ENCODE measurements at regions not wholly inside any gene's neighbourhood (a gene's known extent, or its start where the extent isn't known, plus 50 kb on each side); places are given as distances from the start of the nearest gene placed in this dataset.
"Not testable (repeated sequence)": the region's sequence is repeated elsewhere in the genome, so short reads cannot be mapped to it uniquely, and the experiment has no call there.

GRCh38 chrX:7606039-7606652 lies 236.8 kb upstream of the VCX start:
- DNase-seq (no peak), ATAC-seq (no peak)
- Mint-ChIP-seq H3K4me3 (no peak overlapping the region), H3K36me3 (ENCODE audit: insufficient read depth) (no peaks in the 10 kb centered on the region), H3K27me3 (ENCODE audit: low read depth) (no peaks in the 10 kb centered on the region), H3K9me3 (peaks cover 3% of the 10 kb centered on the region), H3K4me1 (ENCODE audit: low read depth) (no peaks in the 10 kb centered on the region)

- H3K4me3 Mint-ChIP-seq: no peak overlapping the region
- H3K27me3 Mint-ChIP-seq (ENCODE audit: low read depth): no peaks in the 10 kb centered on the region
- H3K4me1 Mint-ChIP-seq (ENCODE audit: low read depth): no peaks in the 10 kb centered on the region
- H3K9me3 Mint-ChIP-seq: peaks cover 3% of the 10 kb centered on the region
- no peak for DNase-seq
- no peak for ATAC-seq
- H3K36me3 Mint-ChIP-seq (ENCODE audit: insufficient read depth): no peaks in the 10 kb centered on the region
Observed at GRCh38 chrX:7603387-7603786, 239.6 kb upstream of the VCX start.

GRCh38 chrX:7596822-7597221 lies 246.1 kb upstream of the VCX start:
- ATAC-seq (no peak), DNase-seq (no peak)
- Mint-ChIP-seq H3K4me1 (ENCODE audit: low read depth) (no peaks in the 10 kb centered on the region), H3K4me3 (no peak overlapping the region), H3K27me3 (ENCODE audit: low read depth) (no peaks in the 10 kb centered on the region), H3K36me3 (ENCODE audit: insufficient read depth) (no peaks in the 10 kb centered on the region), H3K9me3 (peaks cover 3% of the 10 kb centered on the region)

GRCh38 chrX:7593370-7593769 lies 249.6 kb upstream of the VCX start:
- ATAC-seq; H3K4me3 Mint-ChIP-seq; H3K27me3 Mint-ChIP-seq (ENCODE audit: low read depth); DNase-seq; H3K9me3 Mint-ChIP-seq; H3K36me3 Mint-ChIP-seq (ENCODE audit: insufficient read depth); H3K4me1 Mint-ChIP-seq (ENCODE audit: low read depth): not testable (repeated sequence)

- no peaks in the 10 kb centered on the region for H3K27me3 Mint-ChIP-seq (ENCODE audit: low read depth)
- no peak for ATAC-seq
- no peak for DNase-seq
- H3K4me1 Mint-ChIP-seq (ENCODE audit: low read depth): no peaks in the 10 kb centered on the region
- H3K9me3 Mint-ChIP-seq: no peaks in the 10 kb centered on the region
- no peak overlapping the region for H3K4me3 Mint-ChIP-seq
- H3K36me3 Mint-ChIP-seq (ENCODE audit: insufficient read depth): no peaks in the 10 kb centered on the region
Observed at GRCh38 chrX:7586126-7586525, 256.8 kb upstream of the VCX start.

- H3K4me1 Mint-ChIP-seq (ENCODE audit: low read depth): no peaks in the 10 kb centered on the region
- no peak for DNase-seq
- H3K36me3 Mint-ChIP-seq (ENCODE audit: insufficient read depth): no peaks in the 10 kb centered on the region
- H3K27me3 Mint-ChIP-seq (ENCODE audit: low read depth): no peaks in the 10 kb centered on the region
- no peaks in the 10 kb centered on the region for H3K9me3 Mint-ChIP-seq
- no peak for ATAC-seq
- no peak overlapping the region for H3K4me3 Mint-ChIP-seq
Observed at GRCh38 chrX:7582191-7582590, 260.8 kb upstream of the VCX start.

- H3K36me3 Mint-ChIP-seq (ENCODE audit: insufficient read depth): no peaks in the 10 kb centered on the region
- no peaks in the 10 kb centered on the region for H3K4me1 Mint-ChIP-seq (ENCODE audit: low read depth)
- no peak for ATAC-seq
- no peak overlapping the region for H3K4me3 Mint-ChIP-seq
- H3K9me3 Mint-ChIP-seq: no peaks in the 10 kb centered on the region
- no peak for DNase-seq
- no peaks in the 10 kb centered on the region for H3K27me3 Mint-ChIP-seq (ENCODE audit: low read depth)
Observed at GRCh38 chrX:7580127-7580526, 262.8 kb upstream of the VCX start.

GRCh38 chrX:7574325-7574724 lies 268.6 kb upstream of the VCX start:
- Mint-ChIP-seq H3K4me1 (ENCODE audit: low read depth) (no peaks in the 10 kb centered on the region), H3K4me3 (no peak overlapping the region), H3K36me3 (ENCODE audit: insufficient read depth) (no peaks in the 10 kb centered on the region), H3K27me3 (ENCODE audit: low read depth) (no peaks in the 10 kb centered on the region), H3K9me3 (no peaks in the 10 kb centered on the region)
- ATAC-seq (no peak), DNase-seq (no peak)

- Mint-ChIP-seq H3K27me3 (ENCODE audit: low read depth) (no peaks in the 10 kb centered on the region), H3K4me3 (no peak overlapping the region), H3K4me1 (ENCODE audit: low read depth) (no peaks in the 10 kb centered on the region), H3K36me3 (ENCODE audit: insufficient read depth) (no peaks in the 10 kb centered on the region), H3K9me3 (no peaks in the 10 kb centered on the region)
- DNase-seq (no peak), ATAC-seq (no peak)
Observed at GRCh38 chrX:7570432-7571029, 272.4 kb upstream of the VCX start.

- no peak for DNase-seq
- Mint-ChIP-seq H3K4me3 (no peak overlapping the region), H3K4me1 (ENCODE audit: low read depth) (no peaks in the 10 kb centered on the region), H3K36me3 (ENCODE audit: insufficient read depth) (no peaks in the 10 kb centered on the region), H3K27me3 (ENCODE audit: low read depth) (no peaks in the 10 kb centered on the region), H3K9me3 (no peaks in the 10 kb centered on the region)
- no peak for ATAC-seq
Observed at GRCh38 chrX:7568597-7568996, 274.4 kb upstream of the VCX start.

GRCh38 chrX:7568130-7568529 lies 274.8 kb upstream of the VCX start:
- Mint-ChIP-seq H3K4me1 (ENCODE audit: low read depth) (no peaks in the 10 kb centered on the region), H3K36me3 (ENCODE audit: insufficient read depth) (no peaks in the 10 kb centered on the region), H3K4me3 (no peak overlapping the region), H3K9me3 (no peaks in the 10 kb centered on the region), H3K27me3 (ENCODE audit: low read depth) (no peaks in the 10 kb centered on the region)
- DNase-seq: no peak
- no peak for ATAC-seq

GRCh38 chrX:7552760-7553159 lies 290.2 kb upstream of the VCX start:
- H3K36me3 Mint-ChIP-seq (ENCODE audit: insufficient read depth): no peaks in the 10 kb centered on the region
- no peaks in the 10 kb centered on the region for H3K27me3 Mint-ChIP-seq (ENCODE audit: low read depth)
- peaks cover 5% of the 10 kb centered on the region for H3K9me3 Mint-ChIP-seq
- ATAC-seq (no peak), DNase-seq (no peak)
- H3K4me1 Mint-ChIP-seq (ENCODE audit: low read depth): no peaks in the 10 kb centered on the region
- no peak overlapping the region for H3K4me3 Mint-ChIP-seq

GRCh38 chrX:7546551-7547080 lies 296.4 kb upstream of the VCX start:
- Mint-ChIP-seq H3K27me3 (ENCODE audit: low read depth) (no peaks in the 10 kb centered on the region), H3K4me3 (no peak overlapping the region), H3K4me1 (ENCODE audit: low read depth) (no peaks in the 10 kb centered on the region), H3K36me3 (ENCODE audit: insufficient read depth) (no peaks in the 10 kb centered on the region), H3K9me3 (peaks cover 8% of the 10 kb centered on the region)
- DNase-seq (no peak), ATAC-seq (no peak)

GRCh38 chrX:7545564-7545963 lies 297.4 kb upstream of the VCX start:
- H3K36me3 Mint-ChIP-seq (ENCODE audit: insufficient read depth): no peaks in the 10 kb centered on the region
- no peaks in the 10 kb centered on the region for H3K27me3 Mint-ChIP-seq (ENCODE audit: low read depth)
- H3K4me3 Mint-ChIP-seq: no peak overlapping the region
- no peaks in the 10 kb centered on the region for H3K4me1 Mint-ChIP-seq (ENCODE audit: low read depth)
- ATAC-seq (no peak), DNase-seq (no peak)
- peaks cover 8% of the 10 kb centered on the region for H3K9me3 Mint-ChIP-seq

- Mint-ChIP-seq H3K4me3 (no peak overlapping the region), H3K4me1 (ENCODE audit: low read depth) (no peaks in the 10 kb centered on the region), H3K9me3 (peaks cover 8% of the 10 kb centered on the region), H3K36me3 (ENCODE audit: insufficient read depth) (no peaks in the 10 kb centered on the region), H3K27me3 (ENCODE audit: low read depth) (no peaks in the 10 kb centered on the region)
- no peak for DNase-seq
- ATAC-seq: no peak
Observed at GRCh38 chrX:7542587-7543380, 300.2 kb upstream of the VCX start.

Measured in activated T-cell treated with anti-CD3 and anti-CD28 coated beads, Interleukin-2, amount 50 U/mL, for 4 hours (primary cell).